ENCODE measurements at regions not wholly inside any gene's neighbourhood (a gene's known extent, or its start where the extent isn't known, plus 50 kb on each side); places are given as distances from the start of the nearest gene placed in this dataset.

GRCh38 chr16:56094231-56094630 is 97.1 kb upstream of the GNAO1 start:
- Histone ChIP-seq H3K36me3 (ENCODE audit: low read depth) (no peaks in the 10 kb centered on the region), H3K9me3 (no peaks in the 10 kb centered on the region), H3K4me1 (ENCODE audit: low read depth) (no peaks in the 10 kb centered on the region), H3K4me3 (no peak overlapping the region)
- intact Hi-C loops (cut with DNase I, micrococcal nuclease) = no loop called here
- TF ChIP-seq, protein P1, sequence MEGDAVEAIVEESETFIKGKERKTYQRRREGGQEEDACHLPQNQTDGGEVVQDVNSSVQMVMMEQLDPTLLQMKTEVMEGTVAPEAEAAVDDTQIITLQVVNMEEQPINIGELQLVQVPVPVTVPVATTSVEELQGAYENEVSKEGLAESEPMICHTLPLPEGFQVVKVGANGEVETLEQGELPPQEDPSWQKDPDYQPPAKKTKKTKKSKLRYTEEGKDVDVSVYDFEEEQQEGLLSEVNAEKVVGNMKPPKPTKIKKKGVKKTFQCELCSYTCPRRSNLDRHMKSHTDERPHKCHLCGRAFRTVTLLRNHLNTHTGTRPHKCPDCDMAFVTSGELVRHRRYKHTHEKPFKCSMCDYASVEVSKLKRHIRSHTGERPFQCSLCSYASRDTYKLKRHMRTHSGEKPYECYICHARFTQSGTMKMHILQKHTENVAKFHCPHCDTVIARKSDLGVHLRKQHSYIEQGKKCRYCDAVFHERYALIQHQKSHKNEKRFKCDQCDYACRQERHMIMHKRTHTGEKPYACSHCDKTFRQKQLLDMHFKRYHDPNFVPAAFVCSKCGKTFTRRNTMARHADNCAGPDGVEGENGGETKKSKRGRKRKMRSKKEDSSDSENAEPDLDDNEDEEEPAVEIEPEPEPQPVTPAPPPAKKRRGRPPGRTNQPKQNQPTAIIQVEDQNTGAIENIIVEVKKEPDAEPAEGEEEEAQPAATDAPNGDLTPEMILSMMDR (IDR thresholded peaks at IDR 0.05) = no peak
- no peak for DNase-seq
- ATAC-seq = no peak

- no peaks in the 10 kb centered on the region for H3K9me3 ChIP-seq
- DNase-seq (no peak), ATAC-seq (no peak)
- no peaks in the 10 kb centered on the region for H3K36me3 ChIP-seq (ENCODE audit: low read depth)
- intact Hi-C loops (cut with DNase I, micrococcal nuclease) = no loop called here
- no peaks in the 10 kb centered on the region for H3K4me1 ChIP-seq (ENCODE audit: low read depth)
- TF ChIP-seq, protein P1 (IDR thresholded peaks at IDR 0.05) = no peak
- no peak overlapping the region for H3K4me3 ChIP-seq
Observed at GRCh38 chr16:56093055-56093454, 98.2 kb upstream of the GNAO1 start.

- Histone ChIP-seq H3K4me3 (no peak overlapping the region), H3K9me3 (no peaks in the 10 kb centered on the region), H3K36me3 (ENCODE audit: low read depth) (no peaks in the 10 kb centered on the region), H3K4me1 (ENCODE audit: low read depth) (no peaks in the 10 kb centered on the region)
- intact Hi-C loops (cut with DNase I, micrococcal nuclease) = no loop called here
- ATAC-seq (no peak), DNase-seq (no peak)
- TF ChIP-seq, protein P1 (IDR thresholded peaks at IDR 0.05) = no peak
Observed at GRCh38 chr16:56090076-56090475, 101.2 kb upstream of the GNAO1 start.

GRCh38 chr16:56087626-56088025 is 103.7 kb upstream of the GNAO1 start:
- TF ChIP-seq, protein P1 (IDR thresholded peaks at IDR 0.05) = no peak
- Histone ChIP-seq H3K36me3 (ENCODE audit: low read depth) (no peaks in the 10 kb centered on the region), H3K9me3 (no peaks in the 10 kb centered on the region), H3K4me3 (no peak overlapping the region), H3K4me1 (ENCODE audit: low read depth) (no peaks in the 10 kb centered on the region)
- intact Hi-C loops (cut with DNase I, micrococcal nuclease) = no loop called here
- ATAC-seq = no peak
- DNase-seq = no peak

- Histone ChIP-seq H3K9me3 (no peaks in the 10 kb centered on the region), H3K4me1 (ENCODE audit: low read depth) (no peaks in the 10 kb centered on the region), H3K36me3 (ENCODE audit: low read depth) (no peaks in the 10 kb centered on the region), H3K4me3 (no peak overlapping the region)
- ATAC-seq (no peak), DNase-seq (no peak)
- TF ChIP-seq, protein P1 (IDR thresholded peaks at IDR 0.05) = no peak
- intact Hi-C loops (cut with DNase I, micrococcal nuclease) = no loop called here
Observed at GRCh38 chr16:56081371-56081770, 109.9 kb upstream of the GNAO1 start.

DNA sequence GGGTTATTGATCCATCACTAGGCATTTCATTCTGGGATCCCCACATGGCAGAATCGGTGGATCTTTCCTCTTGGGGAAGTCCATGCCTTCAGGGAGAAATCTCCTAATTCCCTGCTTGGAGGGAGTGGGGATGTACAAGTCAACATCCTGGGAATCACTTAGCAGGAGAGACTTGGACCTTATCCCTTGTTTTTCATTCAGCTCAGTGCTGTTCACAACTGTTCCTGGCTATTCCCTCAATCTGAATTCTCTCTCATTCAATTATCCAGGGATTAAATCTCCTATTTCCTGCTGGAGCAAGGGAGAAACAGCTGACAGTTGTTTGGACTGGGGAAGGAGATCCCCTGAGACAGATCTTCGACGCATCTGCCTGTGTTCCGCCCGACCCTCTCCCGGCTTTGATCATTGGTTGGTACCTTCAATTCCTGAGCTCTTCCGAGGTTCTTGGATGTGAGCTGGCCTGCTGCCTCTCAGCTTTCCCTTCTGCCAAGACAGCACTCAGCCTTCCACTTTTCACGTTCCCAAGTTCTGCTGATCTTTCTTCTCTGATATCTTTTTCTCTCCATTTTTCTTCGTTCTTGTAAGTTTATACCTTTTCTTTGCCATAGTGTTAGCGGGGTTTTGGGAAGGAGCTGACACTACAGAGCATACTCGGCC is 115.4 kb upstream of the GNAO1 start:
- TF ChIP-seq, protein P1 (IDR thresholded peaks at IDR 0.05) = no peak
- intact Hi-C loops (cut with DNase I, micrococcal nuclease) = no loop called here
- Histone ChIP-seq H3K4me1 (ENCODE audit: low read depth) (no peaks in the 10 kb centered on the region), H3K9me3 (no peaks in the 10 kb centered on the region), H3K4me3 (no peak overlapping the region), H3K36me3 (ENCODE audit: low read depth) (no peaks in the 10 kb centered on the region)
- DNase-seq (no peak), ATAC-seq (no peak)
